ENCODE measurements at regions not wholly inside any gene's neighbourhood (a gene's known extent, or its start where the extent isn't known, plus 50 kb on each side); places are given as distances from the start of the nearest gene placed in this dataset.
A peak's percentile ranks its signal among the peaks of the same experiment; 100 is the strongest.

DNA sequence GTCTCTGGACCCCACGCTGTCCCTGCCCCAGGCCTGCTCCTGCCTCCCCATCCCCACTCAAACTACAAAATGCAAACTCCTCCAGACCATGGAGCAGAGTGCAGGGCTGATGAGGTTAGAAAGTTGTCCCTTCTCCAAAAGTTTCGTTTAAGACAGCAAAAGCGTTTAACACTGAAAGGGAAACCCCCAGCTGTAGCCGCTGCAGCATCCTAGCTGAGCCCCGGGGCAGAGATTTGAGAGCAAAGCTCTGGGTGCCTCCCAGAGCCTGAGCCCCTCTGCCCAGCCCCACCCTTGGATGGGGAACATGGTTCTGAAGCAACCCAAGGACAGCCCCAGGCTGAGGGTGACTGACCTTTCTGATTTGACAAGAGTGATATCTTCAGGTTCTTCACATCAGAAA lies 52.8 kb upstream of the ENO4 start (continued):
- TF ChIP-seq ZBTB11 (CRISPR knock-in tag; IDR thresholded peaks at IDR 0.05), result no peak
- no peak for TF ChIP-seq BHLHE40 (IDR thresholded peaks at IDR 0.05; ENCODE audit: borderline replicate concordance in 1 of 2, low read depth in 2 of 2, low read length in 1 of 2)
- TF ChIP-seq CHD1 (IDR thresholded peaks at IDR 0.05; ENCODE audit: low read depth, low read length), result no peak
- no peak for TF ChIP-seq NBN (IDR thresholded peaks at IDR 0.05)
- no peak for TF ChIP-seq SREBF1 (IDR thresholded peaks at IDR 0.05; ENCODE audit: low read length)
- TF ChIP-seq GATAD2B (conservative IDR thresholded peaks at IDR 0.05; ENCODE audit: low read depth), result no peak

- FAIRE-seq, result no peak
- in situ Hi-C loops (cut with MboI), result no loop called here
These were observed 52.3 kb upstream of the ENO4 start for GRCh38 chr10:116796910-116797513.

More at GRCh38 chr10:116796910-116797513, 52.3 kb upstream of the ENO4 start:
- RAD21 ChIA-PET (ENCODE audit: unreplicated experiment), result interaction anchor here (0.7 to 4.2 kb wide), 10 partner anchors 9 to 381 kb away, joined by 3 to 68 read pairs (median 4); partner anchors contain the start of gene ENO4
- BruUV-seq (replicated peaks), result no TSS peak
- H3K27me3 ChIP-seq (replicated peaks in 1 of 2; ENCODE audit: control insufficient read depth in 2 of 2, insufficient read depth in 2 of 2, low read length in 1 of 2), result no peaks in the 10 kb centered on the region
- ATAC-seq (peak; percentile 95), DNase-seq (ENCODE audit: low read depth, low spot score) (no peak)
- POLR2A ChIA-PET, result interaction anchor here (1.0 kb wide), 1 partner anchor 378 kb away, joined by 3 read pairs; no protein-coding TSS in a partner anchor
- SMC1A ChIA-PET (ENCODE audit: uncharacterized antibody, unreplicated experiment), result interaction anchor here (0.7 to 4.9 kb wide), 14 partner anchors 9 to 383 kb away, joined by 3 to 72 read pairs (median 4); partner anchors contain the start of gene ENO4
- TF ChIP-seq RB1 (IDR thresholded peaks at IDR 0.05; ENCODE audit: borderline replicate concordance) (no peak; the same call in 1 of the 2 replicates), PAX8 (IDR thresholded peaks at IDR 0.05) (no peak), TCF3 (IDR thresholded peaks at IDR 0.05; ENCODE audit: borderline replicate concordance, insufficient read depth, low read depth, low read length) (no peak), CBFB (IDR thresholded peaks at IDR 0.05; ENCODE audit: low read depth) (no peak), RAD21 (IDR thresholded peaks at IDR 0.05; ENCODE audit: insufficient read depth, low read depth, low read length) (peak; percentile 95), NFXL1 (IDR thresholded peaks at IDR 0.05; ENCODE audit: borderline replicate concordance) (no peak), POU2F2 (IDR thresholded peaks at IDR 0.05; ENCODE audit: borderline replicate concordance, low read depth, low read length) (no peak), SMC3 (IDR thresholded peaks at IDR 0.05; ENCODE audit: borderline replicate concordance, low read length) (peak; percentile 96), NR2F1 (conservative IDR thresholded peaks at IDR 0.05) (no peak), FOXM1 (IDR thresholded peaks at IDR 0.05; ENCODE audit: low read depth, low read length) (0 out of 2 replicates have a peak, but pooled peaks have one; percentile 35), YY1 (IDR thresholded peaks at IDR 0.05; ENCODE audit: low read depth, low read length) (peak; percentile 49; the same call in 1 of the 2 replicates), CTCF (IDR thresholded peaks at IDR 0.05 in 2 of 3, conservative IDR thresholded peaks at IDR 0.05 in 1 of 3; ENCODE audit: control insufficient read depth in 2 of 3, extremely low read depth in 1 of 3, insufficient read depth in 1 of 3, low read depth in 3 of 3, low read length in 3 of 3) (peak; percentile 87 to 93 (median 90)), NBN (IDR thresholded peaks at IDR 0.05) (no peak), CHD2 (IDR thresholded peaks at IDR 0.05; ENCODE audit: borderline replicate concordance, low read depth, low read length) (no peak)
- H2AFZ ChIP-seq (ENCODE audit: control insufficient read depth, low read depth, low read length), result no peak overlapping the region
- no peaks in the 10 kb centered on the region for H3K9me3 ChIP-seq (replicated peaks; ENCODE audit: control insufficient read depth, insufficient read depth, low read length)
- no peak overlapping the region for H3K9ac ChIP-seq (ENCODE audit: control insufficient read depth, insufficient read depth, low read length)
- no peak overlapping the region for H3K4me3 ChIP-seq
- intact Hi-C loops (cut with micrococcal nuclease; ENCODE audit: unreplicated experiment), result loop anchor here (1.0 to 10.0 kb wide), 3 partner anchors 218 to 379 kb away; no protein-coding TSS in a partner anchor
- WGBS (ENCODE audit: insufficient coverage, insufficient replicate concordance, low lambda C conversion rate, missing lambda C conversion rate), result 9% methylated on average over 9 of the region's 9 CpGs
- CTCF ChIA-PET, result interaction anchor here (0.5 to 10.2 kb wide), 32 partner anchors 9 to 383 kb away, joined by 3 to 286 read pairs (median 4); partner anchors contain the start of gene ENO4
- no peaks in the 10 kb centered on the region for H3K36me3 ChIP-seq (ENCODE audit: control insufficient read depth in 2 of 2, insufficient read depth in 2 of 2, low read length in 1 of 2)
- H4K20me1 ChIP-seq (ENCODE audit: control insufficient read depth, insufficient read depth), result no peaks in the 10 kb centered on the region
- no peaks in the 10 kb centered on the region for H3K79me2 ChIP-seq (ENCODE audit: control insufficient read depth, insufficient read depth, low read length)
- H3K4me1 ChIP-seq (ENCODE audit: control insufficient read depth, insufficient read depth, low read length), result no peaks in the 10 kb centered on the region
- no peak overlapping the region for H3K27ac ChIP-seq (ENCODE audit: control insufficient read depth, insufficient read depth)
- H3K4me2 ChIP-seq (ENCODE audit: control insufficient read depth, insufficient read depth), result no peak overlapping the region

Data from GM12878 (cell line).